Hepatocyte (in vitro differentiated cells): ENCODE measurements at regions not wholly inside any gene's neighbourhood (a gene's known extent, or its start where the extent isn't known, plus 50 kb on each side); places are given as distances from the start of the nearest gene placed in this dataset.

Source experiments
- DNase-seq: peaks from one replicate; pipeline ENCODE4 v3.0.0-alpha.2; 2016; ENCODE audit warnings: low spot score
- H2AFZ ChIP-seq: fragments of 200-600 bp; sonication (generic); 2 replicates; pipeline ENCODE4 v1.6.0; 2016; ENCODE audit warnings: antibody characterized with exemption, mild to moderate bottlenecking
- H3K27ac ChIP-seq: fragments of 200-600 bp; sonication (generic); 2 replicates; pipeline ENCODE4 v1.5.1; 2016; ENCODE audit warnings: mild to moderate bottlenecking
- H3K27me3 ChIP-seq: fragments of 200-600 bp; sonication (generic); 2 replicates; pipeline ENCODE4 v1.6.1; 2016
- H3K36me3 ChIP-seq: fragments of 200-600 bp; sonication (generic); replicated peaks from 2 replicates; pipeline ENCODE4 v1.5.1; 2016; ENCODE audit warnings: low read depth; ENCODE audit not compliant: insufficient read depth
- H3K4me1 ChIP-seq: fragments of 200-600 bp; sonication (generic); 2 replicates; pipeline ENCODE4 v1.5.1; 2016; ENCODE audit warnings: mild to moderate bottlenecking, moderate library complexity; ENCODE audit not compliant: insufficient read depth
- H3K4me2 ChIP-seq: fragments of 200-600 bp; sonication (generic); 2 replicates; pipeline ENCODE4 v1.6.0; 2016
- H3K4me3 ChIP-seq: fragments of 200-600 bp; sonication (generic); 2 replicates; pipeline ENCODE4 v1.5.1; 2016; ENCODE audit warnings: mild to moderate bottlenecking
- H3K79me2 ChIP-seq: fragments of 200-600 bp; sonication (generic); 2 replicates; pipeline ENCODE4 v1.6.0; 2017; ENCODE audit warnings: mild to moderate bottlenecking
- H3K9me2 ChIP-seq: fragments of 200-600 bp; sonication (generic); replicated peaks from 2 replicates; pipeline ENCODE4 v1.6.0; 2017; ENCODE audit warnings: mild to moderate bottlenecking; ENCODE audit not compliant: insufficient read depth
- H3K9me3 ChIP-seq: fragments of 200-600 bp; sonication (generic); 2 replicates; pipeline ENCODE4 v1.5.1; 2016; ENCODE audit warnings: low read depth, mild to moderate bottlenecking
- H4K20me1 ChIP-seq: fragments of 200-600 bp; sonication (generic); 2 replicates; pipeline ENCODE4 v1.6.0; 2016; ENCODE audit warnings: mild to moderate bottlenecking; ENCODE audit not compliant: insufficient read depth, poor library complexity, severe bottlenecking
- CTCF ChIP-seq: fragments of 200-600 bp; sonication (generic); IDR thresholded peaks from 2 replicates; pipeline ENCODE4 v1.5.1; 2016; ENCODE audit warnings: antibody characterized with exemption, mild to moderate bottlenecking; ENCODE audit not compliant: poor library complexity
- EZH2 ChIP-seq: fragments of 200-600 bp; sonication (generic); IDR thresholded peaks from 2 replicates; pipeline ENCODE4 v1.6.1; 2016; ENCODE audit warnings: antibody characterized with exemption, mild to moderate bottlenecking, borderline replicate concordance
- EZH2phosphoT487 ChIP-seq: fragments of 200-600 bp; sonication (generic); IDR thresholded peaks from one replicate; pipeline ENCODE4 v1.6.1; 2018; ENCODE audit warnings: antibody characterized with exemption, mild to moderate bottlenecking, low read depth, moderate library complexity; ENCODE audit not compliant: unreplicated experiment, severe bottlenecking
- WGBS: methylation state at CpG from one replicate; pipeline ENCODE4 v1.1.6; 2016; ENCODE audit warnings: low lambda C conversion rate; ENCODE audit errors: missing lambda C conversion rate; 5-methylcytosine and 5-hydroxymethylcytosine counted together

- Histone ChIP-seq H3K36me3 (no peaks in the 10 kb centered on the region), H3K27me3 (no peaks in the 10 kb centered on the region), H3K27ac (no peak overlapping the region), H3K4me3 (no peak overlapping the region), H3K9me3 (no peaks in the 10 kb centered on the region), H3K9me2 (no peaks in the 10 kb centered on the region), H2AFZ (no peak overlapping the region), H4K20me1 (no peaks in the 10 kb centered on the region), H3K4me1 (no peaks in the 10 kb centered on the region), H3K79me2 (no peaks in the 10 kb centered on the region), H3K4me2 (no peak overlapping the region)
- TF ChIP-seq EZH2 (no peak), EZH2phosphoT487 (no peak), CTCF (no peak)
- DNase-seq = no peak
- 93% methylated on average over 18 of the region's 26 CpGs for WGBS
Measured at GRCh38 chr22:25350551-25350971, 131.1 kb downstream of the CRYBB2 start.

GRCh38 chr22:25351631-25352293, 132.3 kb downstream of the CRYBB2 start:
- Histone ChIP-seq H3K9me2 (no peaks in the 10 kb centered on the region), H3K36me3 (no peaks in the 10 kb centered on the region), H3K4me1 (no peaks in the 10 kb centered on the region), H2AFZ (no peak overlapping the region), H3K4me3 (no peak overlapping the region), H3K4me2 (no peak overlapping the region), H3K27ac (no peak overlapping the region), H3K79me2 (no peaks in the 10 kb centered on the region), H3K27me3 (no peaks in the 10 kb centered on the region), H3K9me3 (no peaks in the 10 kb centered on the region), H4K20me1 (no peaks in the 10 kb centered on the region)
- whole genome bisulfite sequencing = 95% methylated on average over 18 of the region's 18 CpGs
- no peak for DNase-seq
- TF ChIP-seq EZH2 = no peak
- no peak for TF ChIP-seq EZH2phosphoT487
- TF ChIP-seq CTCF = no peak

- H3K4me2 ChIP-seq = no peak overlapping the region
- H3K27me3 ChIP-seq = no peaks in the 10 kb centered on the region
- no peaks in the 10 kb centered on the region for H3K36me3 ChIP-seq
- no peaks in the 10 kb centered on the region for H3K79me2 ChIP-seq
- no peaks in the 10 kb centered on the region for H3K9me2 ChIP-seq
- H3K4me3 ChIP-seq = no peak overlapping the region
- H3K27ac ChIP-seq = no peak overlapping the region
- no peak for DNase-seq
- H2AFZ ChIP-seq = no peak overlapping the region
- TF ChIP-seq CTCF = no peak
- TF ChIP-seq EZH2phosphoT487 = no peak
- no peak for TF ChIP-seq EZH2
- WGBS = 94% methylated on average over 8 of the region's 8 CpGs
- H3K9me3 ChIP-seq = no peaks in the 10 kb centered on the region
- no peaks in the 10 kb centered on the region for H4K20me1 ChIP-seq
- H3K4me1 ChIP-seq = no peaks in the 10 kb centered on the region
Measured at GRCh38 chr22:25352294-25352680, 132.8 kb downstream of the CRYBB2 start.
